Effector CD4-positive, alpha-beta T cell (primary cell): ENCODE measurements at regions not wholly inside any gene's neighbourhood (a gene's known extent, or its start where the extent isn't known, plus 50 kb on each side); places are given as distances from the start of the nearest gene placed in this dataset.

Source experiments
- DNase-seq: peaks from one replicate; pipeline ENCODE4 v3.0.0-alpha.2; 2020

- no peak for DNase-seq
These were observed 592.2 kb upstream of the CADM1 start for GRCh38 chr11:116096272-116096995.

GRCh38 chr11:116093481-116094270 is 589.5 kb upstream of the CADM1 start:
- DNase-seq: no peak

GRCh38 chr11:116093065-116093464 is 588.9 kb upstream of the CADM1 start:
- no peak for DNase-seq

GRCh38 chr11:116086426-116086825 is 582.2 kb upstream of the CADM1 start:
- no peak for DNase-seq

DNA sequence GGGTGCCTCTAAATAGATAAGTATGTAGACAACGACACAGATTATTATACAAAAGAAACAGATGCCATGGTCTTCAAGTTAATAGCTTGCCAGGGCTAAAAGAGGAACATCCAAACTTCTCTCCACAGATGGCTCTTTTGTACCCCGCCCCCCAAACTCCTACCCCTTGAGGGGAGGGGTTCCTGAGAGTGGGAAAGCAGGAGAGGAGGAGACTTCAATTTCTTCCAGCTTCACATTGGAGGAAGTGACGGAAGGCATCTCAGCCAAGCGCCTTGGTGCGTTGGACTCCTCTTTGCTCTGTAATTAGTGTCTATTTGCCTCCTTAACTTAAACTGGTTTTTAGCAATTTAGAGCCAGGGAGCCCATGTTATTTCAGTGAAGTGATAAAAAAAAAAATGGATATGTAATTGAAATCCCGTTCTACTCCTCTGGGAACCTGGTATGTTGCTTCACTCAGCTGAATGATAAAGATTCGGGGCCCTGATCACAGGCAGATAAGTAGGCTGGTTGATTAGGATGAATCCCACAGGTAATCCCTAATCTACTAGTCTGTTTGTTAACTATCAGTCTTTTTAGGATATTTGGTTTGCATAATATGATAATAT is 580.9 kb upstream of the CADM1 start:
- no peak for DNase-seq

- no peak for DNase-seq
These were observed 580.3 kb upstream of the CADM1 start for GRCh38 chr11:116084511-116084910.

GRCh38 chr11:116082256-116082655 is 578.0 kb upstream of the CADM1 start:
- no peak for DNase-seq

DNA sequence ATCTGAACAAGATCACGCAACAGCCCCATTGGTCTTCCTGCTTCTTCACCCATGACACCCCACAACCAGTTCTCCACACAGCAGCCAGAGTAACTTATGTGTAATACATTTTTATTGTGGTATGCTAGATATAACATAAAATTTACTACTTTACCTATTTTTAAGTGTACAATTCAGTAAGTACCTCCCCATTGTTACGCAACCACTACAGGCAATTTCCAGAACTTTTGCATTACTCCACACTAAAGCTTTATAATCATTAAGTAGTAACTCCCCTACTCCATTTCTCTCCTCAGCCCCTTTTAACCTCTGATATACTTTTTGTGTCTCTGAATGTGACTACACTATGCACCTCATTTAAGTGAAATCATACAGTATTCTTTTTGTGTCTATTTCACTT is 575.4 kb upstream of the CADM1 start:
- no peak for DNase-seq

- DNase-seq: no peak
These were observed 573.9 kb upstream of the CADM1 start for GRCh38 chr11:116078101-116078591.

GRCh38 chr11:116077092-116077491 is 572.9 kb upstream of the CADM1 start:
- DNase-seq: no peak

DNA sequence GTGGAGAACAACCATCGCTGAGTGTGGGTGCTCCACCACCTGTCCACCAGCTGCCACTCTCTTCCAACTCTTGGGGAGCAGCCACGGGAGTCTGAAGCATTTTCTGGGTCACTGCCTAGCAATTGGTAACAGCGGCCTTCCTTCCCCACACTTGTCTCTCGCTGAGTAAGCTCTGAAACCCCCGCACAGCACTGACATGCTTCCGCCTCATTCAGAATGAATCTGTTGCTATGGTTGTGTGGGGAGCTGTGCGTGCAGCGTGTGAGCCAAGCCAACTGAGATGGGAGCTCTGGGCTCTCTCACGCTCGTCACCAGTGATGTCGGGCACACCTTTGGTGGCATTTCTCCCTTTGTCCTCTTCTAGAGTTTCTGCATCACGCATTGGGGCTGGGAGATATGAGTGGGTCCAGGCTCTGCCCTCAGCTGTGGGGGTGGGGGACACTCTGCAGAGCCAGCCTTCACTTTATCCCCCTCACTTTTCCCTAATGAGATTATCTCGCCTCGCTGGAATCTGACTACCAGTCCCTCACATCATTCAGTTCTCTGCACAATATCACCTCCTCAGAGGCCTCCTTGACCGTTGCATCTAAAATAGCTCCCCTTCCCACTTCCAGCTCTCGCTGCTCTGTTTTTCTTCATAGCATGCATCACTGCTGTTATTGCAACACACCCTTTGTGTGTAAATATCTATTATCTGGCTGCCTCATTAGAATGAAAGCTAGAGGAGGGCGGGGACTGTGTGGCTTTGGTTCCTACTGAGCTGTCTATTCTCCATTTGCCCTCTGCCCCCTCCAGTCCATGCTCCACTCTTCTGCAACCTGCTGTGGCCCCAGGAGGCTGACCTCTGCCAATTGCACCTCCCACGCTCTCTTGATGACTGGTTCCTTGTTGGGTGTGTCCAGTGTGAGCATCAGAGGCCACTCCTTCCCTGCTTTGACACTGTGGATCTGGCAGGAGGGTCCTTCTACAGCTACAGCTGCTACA is 569.9 kb upstream of the CADM1 start:
- no peak for DNase-seq

DNA sequence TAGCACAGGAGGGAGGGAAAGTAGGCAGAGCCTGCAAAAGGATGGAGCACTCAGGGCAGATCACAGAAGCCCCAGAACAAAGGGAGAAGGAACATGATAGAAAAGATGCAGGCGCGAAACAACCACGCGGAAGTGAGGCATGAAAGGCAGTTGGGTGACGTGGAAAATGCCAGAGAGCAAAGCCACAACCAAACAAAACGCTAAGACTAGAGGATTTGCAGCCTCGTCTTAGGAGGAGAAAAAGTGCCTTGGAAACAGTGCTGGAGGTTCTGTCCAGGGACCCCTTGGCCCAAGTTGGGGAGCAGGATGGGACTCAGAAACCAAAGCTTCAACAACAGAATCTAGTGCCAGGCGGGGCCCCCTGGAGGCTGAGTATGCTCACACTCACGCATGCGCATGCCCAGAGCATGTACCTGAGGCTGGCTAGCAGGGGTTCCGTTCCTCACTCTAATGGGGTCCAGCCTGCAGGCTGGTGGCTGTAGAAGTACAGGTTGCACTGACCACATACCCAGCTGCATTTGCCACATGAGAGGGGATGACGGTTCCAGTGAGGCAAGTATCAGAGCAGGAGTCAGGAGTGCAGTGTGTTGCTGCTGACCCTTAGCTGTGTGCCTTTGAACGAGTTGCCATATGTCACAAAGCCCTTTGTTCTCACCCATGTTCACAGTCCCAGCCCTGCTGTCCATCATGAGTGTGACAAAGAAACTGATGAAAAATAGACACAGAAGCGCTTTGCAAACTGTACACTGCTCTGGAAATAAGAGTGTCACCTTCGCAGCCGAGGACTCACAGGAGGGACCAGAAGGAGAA is 568.6 kb upstream of the CADM1 start:
- DNase-seq: no peak

GRCh38 chr11:116072133-116072532 is 567.9 kb upstream of the CADM1 start:
- DNase-seq: no peak

DNA sequence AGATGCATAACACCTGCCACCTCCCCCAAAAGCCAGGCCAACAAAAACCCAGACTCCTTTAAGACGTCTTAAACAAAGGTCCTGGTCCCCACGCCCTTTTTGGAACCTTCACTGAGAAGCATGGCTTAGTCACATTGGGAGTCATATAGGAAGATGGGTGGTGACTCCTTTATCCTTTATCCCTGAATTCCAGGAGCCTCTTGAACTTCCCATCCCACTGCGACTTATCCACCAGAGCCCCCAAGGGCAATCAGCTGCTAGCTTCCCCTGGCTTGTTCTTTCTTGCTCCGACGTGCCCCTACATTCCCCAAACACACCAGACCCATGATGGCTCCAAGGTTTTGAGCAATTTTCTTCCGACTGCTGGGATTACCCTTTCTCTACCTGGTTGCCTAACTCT is 567.0 kb upstream of the CADM1 start:
- no peak for DNase-seq

- DNase-seq: no peak
These were observed 566.3 kb upstream of the CADM1 start for GRCh38 chr11:116070520-116070919.

GRCh38 chr11:116066777-116067176 is 562.6 kb upstream of the CADM1 start:
- DNase-seq: no peak

DNA sequence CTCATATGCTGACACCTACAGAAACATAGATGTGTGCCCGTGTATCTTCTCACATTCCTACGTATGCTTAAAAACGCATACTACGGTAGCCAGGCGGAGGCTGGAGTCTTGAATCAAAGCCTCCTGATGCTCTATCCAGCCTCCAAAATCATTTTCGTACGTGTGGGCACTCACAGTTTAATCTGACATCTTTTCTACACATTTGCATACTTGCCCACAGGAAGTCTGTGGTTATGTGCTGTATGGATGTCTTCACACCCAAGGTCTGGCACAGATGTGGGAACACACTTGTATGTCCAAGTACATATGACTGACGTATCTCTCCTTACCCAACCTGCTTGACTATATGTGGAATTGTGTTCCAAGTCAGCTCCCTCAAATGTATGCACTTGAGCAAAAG is 561.8 kb upstream of the CADM1 start:
- DNase-seq: no peak

DNA sequence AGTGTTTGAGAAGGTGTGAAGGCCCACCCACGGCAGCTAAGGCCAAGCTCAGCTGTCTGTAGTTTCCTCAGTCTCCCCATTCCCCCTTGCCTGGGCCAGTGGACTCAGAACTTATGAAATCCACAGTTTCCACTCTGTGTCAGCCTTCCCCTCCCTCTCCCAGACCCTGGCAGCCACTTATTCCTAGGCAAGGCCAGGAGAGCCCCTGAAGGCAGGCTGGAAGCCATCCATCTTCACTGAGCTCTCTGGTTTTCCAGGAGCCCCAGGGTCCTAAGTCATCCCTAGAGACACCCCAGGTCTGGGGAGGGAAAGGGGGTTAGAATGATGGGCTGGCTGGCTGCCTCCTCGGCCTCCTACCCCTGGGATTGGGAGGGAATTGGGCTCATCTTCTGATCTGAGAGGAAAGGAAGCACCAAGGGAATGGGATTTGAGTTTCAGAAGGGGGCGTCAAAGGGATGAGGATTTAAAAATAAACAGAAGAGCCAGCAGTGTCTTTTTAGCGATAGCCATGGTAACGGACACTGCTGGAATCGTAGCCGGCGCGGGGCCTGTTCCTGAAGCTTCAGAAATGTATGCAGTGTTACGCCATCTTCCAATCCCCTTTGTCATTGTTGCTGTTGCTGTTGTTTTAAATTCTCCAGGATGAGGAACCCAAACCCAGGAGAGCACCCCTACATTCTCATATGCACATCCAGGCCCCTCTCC is 561.1 kb upstream of the CADM1 start:
- DNase-seq: no peak

GRCh38 chr11:116062490-116063171 is 558.4 kb upstream of the CADM1 start:
- DNase-seq: no peak

GRCh38 chr11:116062129-116062489 is 557.9 kb upstream of the CADM1 start:
- DNase-seq: no peak
